Myocyte (in vitro differentiated cells): ENCODE measurements at regions not wholly inside any gene's neighbourhood (a gene's known extent, or its start where the extent isn't known, plus 50 kb on each side); places are given as distances from the start of the nearest gene placed in this dataset.
"Not testable (repeated sequence)": the region's sequence is repeated elsewhere in the genome, so short reads cannot be mapped to it uniquely, and the experiment has no call there.

ENCODE experiments used
- DNase-seq: peaks from one replicate; pipeline ENCODE4 v3.0.0-alpha.2; 2012; ENCODE audit warnings: low read depth

DNA sequence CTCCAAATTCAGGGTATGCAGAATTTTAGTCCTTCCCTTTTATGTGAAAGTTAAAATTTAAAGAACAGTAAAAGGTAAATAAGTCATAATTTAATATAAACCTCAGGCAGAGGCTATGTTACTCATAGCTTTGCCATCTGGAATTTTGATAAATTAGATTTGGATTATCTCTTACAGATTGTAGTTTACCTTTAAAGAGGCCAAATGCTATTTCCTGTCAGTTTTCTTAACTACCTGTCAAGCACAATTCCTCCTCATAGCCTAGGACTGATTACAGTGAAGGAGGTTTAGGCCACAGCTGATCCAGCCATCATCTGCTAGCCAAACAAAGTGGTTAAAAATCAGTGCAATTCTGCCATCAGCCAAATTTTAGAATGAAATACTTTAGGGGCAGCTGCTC, 128.1 kb downstream of the MFAP3L start:
- DNase-seq = peak; percentile 1

DNA sequence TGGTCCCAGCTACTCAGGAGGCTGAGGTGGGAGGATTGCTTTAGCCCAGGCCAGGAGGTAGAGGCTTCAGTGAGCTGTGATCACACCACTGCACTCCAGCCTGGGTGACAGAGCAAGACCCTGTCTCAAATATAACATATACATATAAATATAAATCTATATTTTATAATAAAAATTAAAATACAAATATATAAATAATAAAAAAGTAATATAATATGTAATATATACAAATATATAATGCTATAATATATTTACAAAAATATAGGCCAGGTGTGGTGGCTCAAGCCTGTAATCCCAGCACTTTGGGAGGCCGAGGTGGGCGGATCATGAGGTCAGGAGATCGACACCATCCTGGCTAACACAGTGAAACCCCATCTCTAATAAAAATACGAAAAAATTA, 131.4 kb downstream of the MFAP3L start:
- not testable (repeated sequence) for DNase-seq

DNA sequence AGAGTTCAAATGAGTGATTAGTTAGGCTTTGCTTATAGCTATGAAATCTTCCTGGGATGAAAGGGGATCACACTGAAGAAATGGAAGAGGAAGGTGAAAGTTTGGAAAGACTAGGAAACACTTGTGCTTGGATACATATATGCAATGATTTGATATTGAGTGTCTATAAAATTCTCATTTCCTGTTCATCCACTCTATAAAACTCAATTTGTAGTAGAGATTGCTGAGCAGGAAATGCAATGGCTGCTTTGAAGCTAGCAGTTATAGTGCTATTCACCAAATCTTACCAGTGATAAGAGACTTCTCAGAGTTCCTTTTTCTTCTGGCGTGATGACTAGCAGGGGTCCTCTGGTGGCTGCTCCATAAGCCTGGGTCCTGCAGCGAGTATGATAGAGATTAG, 128.1 kb upstream of the HPF1 start:
- DNase-seq = no peak

DNA sequence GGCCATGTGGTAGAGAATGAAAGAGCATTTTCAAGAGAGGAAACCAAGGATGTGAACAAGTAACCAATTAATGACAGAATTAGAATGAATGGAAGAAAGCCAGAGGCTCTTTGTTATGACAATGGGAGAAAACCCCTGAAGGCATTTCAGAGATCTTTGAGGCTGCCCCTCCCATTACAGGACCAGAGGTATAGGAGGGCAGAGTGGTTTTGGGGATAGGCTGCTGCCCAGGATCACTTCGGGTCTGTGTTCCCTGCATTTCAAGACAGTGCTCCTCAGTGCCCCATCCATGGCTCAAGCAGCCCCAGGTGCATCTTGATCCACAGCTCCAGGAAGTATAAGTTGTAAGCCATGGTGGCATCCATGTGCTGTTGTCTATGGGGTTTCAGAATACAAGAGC, 124.0 kb upstream of the HPF1 start:
- no peak for DNase-seq

DNA sequence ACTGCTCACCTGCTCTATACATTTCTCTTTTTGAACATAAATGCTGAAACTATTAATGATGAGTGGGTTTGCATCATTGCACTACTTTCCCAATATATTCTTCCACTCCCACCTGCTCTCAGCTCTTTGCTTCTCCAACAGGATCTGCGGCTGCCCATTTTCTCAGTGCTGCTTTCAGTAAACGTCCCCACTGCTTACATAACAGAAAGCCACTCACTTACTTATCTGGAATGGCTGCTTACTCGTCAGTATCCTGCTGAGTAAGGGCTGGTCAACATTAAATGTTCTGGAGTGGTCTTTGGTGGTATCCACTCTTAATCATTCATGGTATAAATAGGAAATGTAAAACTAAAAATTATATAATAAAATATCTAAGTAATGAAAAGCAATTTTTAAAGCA, 112.8 kb upstream of the HPF1 start:
- no peak for DNase-seq

DNA sequence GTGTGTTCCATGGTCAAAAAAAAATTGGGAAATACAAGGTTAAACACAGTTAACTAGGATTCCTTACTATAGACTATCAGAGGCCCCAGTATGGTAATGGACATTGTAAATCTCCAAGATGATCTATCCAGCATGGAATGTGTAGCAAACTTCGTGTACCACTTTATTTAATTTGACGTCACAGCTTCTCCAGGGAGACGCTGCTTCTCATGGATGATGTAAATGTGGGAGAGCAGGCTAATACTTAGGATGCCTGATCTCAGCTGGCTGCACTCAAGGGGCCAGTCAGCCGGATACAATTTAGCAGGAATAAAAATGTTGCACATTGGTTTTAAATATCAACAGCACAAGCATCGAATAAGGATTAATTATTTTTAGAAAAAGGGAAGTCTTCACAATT, 111.7 kb upstream of the HPF1 start:
- DNase-seq = no peak

DNA sequence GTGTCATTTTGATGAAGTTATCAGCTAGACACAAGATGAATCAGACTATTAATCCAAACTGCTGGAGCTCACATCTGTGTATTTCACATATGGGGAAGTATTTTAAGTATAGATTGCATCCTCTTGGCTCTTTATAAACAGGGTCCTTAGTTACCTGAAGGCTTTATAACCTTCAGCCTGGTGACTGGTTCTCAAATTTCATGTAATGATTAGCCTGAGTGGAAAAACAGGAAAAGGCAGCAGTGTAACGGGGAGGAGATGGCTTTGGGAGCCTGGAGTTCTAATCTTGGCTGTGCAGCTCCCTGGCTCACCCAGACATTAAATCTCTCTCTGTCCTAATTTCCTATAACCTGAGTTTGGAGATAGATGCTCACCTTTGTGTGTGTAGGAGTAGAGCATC, 103.8 kb upstream of the HPF1 start:
- no peak for DNase-seq

DNA sequence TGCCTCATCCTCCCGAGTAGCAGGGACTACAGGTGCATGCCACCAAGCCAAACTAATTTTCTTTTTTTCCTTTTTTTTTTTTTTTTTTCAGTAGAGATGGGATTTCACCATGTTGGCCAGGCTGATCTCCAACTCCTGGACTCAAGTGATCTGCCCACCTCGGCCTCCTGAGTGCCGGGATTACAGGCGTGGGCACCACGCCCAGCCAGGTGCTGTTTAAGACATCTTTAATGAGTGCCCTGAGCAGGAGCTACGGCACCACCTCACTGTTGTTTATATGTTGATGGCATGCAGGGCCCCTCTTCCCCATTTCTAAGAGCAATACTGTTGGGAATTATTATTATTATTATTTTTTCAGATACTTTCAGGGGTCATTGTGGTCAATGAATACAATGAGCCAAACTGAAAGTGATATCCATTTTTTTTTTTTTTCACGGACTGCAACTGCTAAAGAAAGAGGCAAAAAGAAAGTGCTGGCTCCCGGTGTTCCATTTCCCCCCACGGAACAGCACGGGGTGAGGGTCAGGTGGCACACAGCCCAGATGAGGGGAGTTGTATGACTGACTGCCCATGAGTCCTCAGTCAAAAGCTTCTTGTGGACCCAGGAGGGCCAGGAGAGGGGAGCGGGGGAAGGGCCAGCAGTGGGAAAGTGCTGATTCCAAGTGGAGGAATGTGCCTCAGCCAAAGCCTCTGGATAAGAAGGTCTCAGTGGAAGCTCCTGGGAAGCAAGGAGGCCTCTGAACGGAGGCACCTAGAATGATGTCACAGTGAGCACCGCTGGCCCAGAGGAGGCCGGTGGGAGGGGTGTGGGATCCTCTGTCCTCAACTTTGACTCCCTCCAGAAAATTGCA, 101.8 kb upstream of the HPF1 start:
- DNase-seq = no peak

DNA sequence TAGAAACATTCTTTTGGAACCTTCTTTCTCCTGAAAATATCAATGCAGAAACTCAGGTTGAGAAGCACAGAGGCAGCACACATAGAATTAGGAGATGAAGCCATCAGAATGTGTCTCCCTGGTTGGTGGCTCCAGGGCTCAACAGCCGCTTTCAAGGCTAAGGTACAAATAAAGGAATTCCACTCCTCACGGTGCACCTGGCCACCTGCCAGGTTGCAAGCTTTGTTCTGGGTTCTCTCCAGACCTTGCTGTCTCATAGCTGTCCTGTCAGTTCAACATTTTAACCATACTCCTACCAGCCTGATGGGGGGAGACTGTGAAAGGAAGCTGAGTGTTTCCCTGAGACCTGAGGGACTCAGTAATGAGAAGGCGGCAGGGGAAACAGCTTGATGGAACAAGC, 96.3 kb upstream of the HPF1 start:
- DNase-seq = no peak

DNA sequence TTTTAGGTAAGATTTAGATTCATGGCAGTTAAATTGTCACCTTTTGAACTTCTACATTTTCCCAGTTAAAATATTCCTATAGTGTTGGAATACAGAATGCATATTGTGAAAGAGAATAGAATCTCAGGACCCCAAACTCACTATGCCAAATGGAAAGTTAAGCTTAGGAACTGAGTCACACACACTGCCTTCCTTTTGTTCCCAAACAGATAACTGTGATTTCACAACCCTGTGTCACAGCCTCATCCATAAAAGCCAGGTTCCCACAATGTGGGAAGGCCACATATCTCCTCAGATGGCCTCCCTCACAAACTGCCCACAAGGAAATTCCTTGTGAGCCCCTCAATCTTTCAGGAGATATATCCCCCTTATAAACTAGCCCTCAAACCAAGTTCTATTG, 94.7 kb upstream of the HPF1 start:
- DNase-seq = peak; percentile 12

DNA sequence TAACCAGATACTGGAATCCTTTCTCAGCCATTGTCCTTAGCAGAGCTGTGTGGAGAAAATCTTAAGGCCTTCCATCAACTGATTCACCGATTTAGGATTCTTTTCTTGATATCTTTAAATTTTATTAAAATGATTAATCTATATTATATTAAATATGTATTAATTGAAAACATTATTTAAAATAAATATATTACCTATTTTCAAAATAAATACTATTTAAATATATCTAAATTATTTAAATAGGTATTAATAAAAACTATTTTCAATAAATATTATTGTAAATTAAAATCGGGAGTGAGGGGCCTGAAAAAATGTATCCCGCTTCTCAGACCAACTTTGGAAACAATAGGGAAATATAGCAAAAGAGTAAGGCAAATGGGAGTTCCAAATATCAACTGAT, 94.0 kb upstream of the HPF1 start:
- DNase-seq = no peak

DNA sequence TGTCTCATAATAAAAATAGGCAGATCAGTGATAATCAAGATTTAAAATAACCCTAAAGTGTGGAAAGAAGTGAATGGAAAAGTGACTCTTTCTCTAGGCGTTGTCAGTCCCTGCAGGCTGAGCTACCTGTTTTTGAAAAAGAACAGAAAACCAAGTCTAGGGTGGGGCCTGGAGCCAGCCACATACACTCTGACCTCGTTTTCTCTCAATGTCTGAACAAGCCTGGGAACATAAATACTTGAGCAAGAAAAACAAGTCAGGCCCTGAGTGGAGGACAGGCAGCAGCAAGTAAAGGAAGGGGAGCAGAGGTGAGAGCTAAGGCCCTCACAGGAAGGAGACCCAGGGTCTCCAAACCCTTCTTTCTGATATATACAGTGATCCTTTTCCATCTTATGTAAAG, 91.7 kb upstream of the HPF1 start:
- DNase-seq = no peak

DNA sequence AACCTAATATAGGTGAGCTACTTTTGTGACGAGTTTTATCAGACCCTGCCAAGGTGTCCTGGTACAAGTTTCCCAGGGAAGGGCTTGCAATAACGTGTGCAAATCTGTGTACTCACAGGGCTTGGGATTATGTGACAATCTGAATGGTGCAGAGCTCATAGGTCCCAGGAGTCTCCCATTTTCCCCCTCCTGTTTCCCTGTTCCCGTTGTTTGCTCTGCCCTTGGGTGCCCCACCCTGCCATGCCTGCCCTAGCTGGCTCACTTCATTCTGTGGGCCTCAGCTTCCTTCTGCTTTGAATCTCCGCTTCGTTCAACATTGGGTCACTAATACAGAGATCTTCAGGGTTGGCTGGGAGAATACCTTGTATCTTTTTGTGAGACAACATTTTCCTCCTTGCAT, 90.3 kb upstream of the HPF1 start:
- no peak for DNase-seq

DNA sequence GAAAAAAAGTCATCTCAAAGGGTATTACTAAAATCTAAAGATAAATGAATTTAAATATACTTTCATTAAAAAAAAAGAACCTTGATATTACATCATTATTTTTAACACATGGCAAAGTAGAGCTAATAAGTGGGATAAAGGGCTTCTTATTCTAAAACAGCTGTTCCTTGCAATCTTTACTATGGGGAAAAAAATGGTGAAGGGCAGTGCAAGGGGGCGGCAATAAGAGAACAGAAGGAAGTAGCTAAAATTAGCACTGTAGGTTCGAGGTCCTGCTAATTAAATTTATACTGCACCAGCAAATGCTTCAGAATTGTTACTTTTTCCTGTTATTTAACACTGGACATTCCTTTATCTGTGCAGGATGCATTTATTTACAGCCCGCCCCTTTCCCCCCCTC, 89.4 kb upstream of the HPF1 start:
- no peak for DNase-seq

DNA sequence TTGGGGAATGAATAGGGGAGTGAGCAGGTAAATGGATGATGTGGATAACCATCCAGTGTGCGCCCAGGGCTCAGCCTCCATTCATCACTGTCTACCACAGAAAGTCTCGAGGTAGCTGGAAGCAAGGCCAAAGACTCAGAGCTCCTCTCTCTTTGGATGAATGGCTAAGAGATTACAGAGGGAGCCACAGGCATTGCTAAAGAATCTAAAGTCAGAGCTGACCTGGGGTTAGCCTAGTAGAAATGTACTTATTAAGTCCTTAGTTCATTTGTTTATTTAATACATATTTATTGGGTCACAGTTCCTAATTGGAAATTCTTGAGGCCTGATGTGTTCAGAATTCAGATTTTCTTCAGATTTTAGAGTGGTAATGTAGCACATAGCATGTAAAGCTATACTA, 88.7 kb upstream of the HPF1 start:
- no peak for DNase-seq

DNA sequence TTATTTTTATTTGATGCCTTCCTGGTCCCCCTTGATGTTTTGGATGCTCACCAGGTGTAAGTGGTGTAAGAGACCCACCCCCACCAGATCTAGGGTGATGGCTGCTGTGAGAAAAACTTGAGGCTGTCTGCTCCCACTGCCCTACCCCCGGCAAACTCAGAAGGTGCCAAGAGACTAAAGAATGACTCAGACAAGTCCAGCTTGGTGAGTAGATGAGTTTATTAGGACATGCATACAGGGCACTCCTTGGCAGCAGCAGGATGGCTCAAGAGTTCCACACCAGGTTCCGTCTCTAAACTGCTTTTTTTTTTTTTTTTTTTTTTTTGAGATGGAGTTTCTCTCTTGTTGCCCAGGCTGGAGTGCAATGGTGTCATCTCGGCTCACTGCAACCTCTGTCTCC, 84.0 kb upstream of the HPF1 start:
- DNase-seq = no peak

DNA sequence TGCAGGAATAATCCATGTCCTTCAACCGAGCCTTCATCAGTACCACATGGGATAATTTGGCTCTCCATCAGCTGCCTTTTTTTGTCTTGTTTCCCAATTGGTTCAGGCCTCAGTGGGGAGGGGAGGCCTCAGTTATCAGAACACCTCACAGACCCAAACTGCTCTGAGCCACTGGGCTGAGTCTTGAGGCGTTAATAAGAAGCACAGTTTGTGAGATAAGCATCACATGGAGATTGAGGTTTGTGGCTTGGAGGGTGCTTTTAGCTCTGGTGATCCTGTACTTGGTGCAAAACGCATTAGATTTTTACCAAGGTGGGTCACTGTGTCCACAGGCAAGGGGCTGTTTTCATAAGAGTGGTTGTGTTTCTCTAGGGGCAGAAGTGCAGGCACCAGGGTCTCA, 82.8 kb upstream of the HPF1 start:
- DNase-seq = no peak

DNA sequence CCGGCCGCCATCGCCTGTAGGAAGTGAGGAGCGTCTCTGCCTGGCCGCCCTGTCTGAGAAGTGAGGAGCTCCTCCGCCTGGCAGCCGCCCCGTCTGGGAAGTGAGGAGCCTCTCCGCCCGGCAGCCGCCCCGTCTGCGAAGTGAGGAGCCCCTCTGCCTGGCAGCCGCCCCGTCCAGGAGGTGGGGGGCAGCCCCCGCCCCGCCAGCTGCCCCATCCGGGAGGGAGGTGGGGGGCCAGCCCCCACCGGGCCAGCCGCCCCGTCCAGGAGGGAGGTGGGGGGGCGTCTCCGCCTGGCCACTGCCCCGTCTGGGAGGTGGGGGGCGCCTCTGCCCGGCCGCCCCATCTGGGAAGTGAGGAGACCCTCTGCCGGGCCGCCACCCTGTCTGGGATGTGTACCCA, 70.6 kb upstream of the HPF1 start:
- DNase-seq = not testable (repeated sequence)

DNA sequence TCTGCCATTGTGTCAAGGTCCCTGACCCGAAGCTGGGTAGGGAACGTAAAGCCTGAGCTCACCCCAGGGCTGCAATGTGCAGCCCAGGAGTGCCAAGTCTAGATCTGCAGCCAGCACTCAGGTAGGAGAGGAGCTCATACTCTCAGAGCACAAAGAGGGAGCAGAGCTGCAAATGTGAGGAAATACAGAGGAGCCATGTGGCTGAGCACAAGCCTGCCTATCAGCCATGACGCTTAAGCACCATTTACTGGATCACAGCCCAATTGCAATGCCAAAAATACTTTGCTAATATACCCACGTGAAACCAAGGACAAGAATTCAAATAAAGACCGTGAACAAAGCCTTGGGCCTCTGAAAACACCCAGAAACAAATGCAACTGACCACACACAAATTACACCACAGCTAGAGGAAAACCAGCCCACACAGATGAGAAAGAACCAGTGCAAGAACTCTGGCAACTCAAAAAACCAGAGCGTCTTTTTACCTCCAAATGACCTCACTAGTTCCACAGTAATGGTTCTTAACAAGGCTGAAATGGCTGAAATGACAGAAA, 69.0 kb upstream of the HPF1 start:
- DNase-seq = peak; percentile 50

DNA sequence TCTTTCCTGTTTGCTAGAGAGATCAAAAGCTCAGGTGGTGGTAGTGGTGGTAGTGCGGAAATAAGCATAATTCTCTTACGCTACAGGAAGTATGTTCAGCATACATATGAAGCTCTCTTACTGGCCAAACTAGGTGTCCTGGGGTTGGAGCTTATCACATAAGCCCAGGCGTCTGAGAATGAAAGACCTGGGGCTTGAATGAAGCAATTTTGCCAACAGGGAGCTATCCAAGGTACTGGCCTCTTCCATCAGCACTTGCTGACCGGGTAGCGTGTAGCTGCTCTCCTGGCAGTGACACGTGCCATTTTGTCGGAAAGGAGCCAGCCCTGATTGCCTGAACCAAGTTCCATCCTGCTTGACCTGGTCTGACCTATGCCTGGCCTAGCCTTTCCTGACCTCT, 65.9 kb upstream of the HPF1 start:
- peak; percentile 85 for DNase-seq

DNA sequence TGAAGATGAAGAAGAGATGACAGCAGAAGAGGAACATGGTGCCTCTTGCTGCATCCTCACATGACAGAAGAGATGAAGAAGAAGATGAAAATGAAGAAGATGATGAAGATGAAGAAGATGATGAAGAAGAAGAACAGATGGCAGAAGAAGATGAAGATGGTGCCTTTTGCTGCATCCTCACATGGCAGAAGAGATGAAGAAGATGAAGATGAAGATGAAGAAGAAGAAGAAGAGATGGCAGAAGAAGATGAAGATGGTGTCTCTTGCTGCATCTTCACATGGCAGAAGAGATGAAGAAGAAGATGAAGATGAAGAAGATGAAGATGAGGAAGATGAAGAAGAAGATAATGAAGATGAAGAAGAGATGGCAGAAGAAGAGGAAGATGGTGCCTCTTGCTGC, 63.7 kb upstream of the HPF1 start:
- no peak for DNase-seq

DNA sequence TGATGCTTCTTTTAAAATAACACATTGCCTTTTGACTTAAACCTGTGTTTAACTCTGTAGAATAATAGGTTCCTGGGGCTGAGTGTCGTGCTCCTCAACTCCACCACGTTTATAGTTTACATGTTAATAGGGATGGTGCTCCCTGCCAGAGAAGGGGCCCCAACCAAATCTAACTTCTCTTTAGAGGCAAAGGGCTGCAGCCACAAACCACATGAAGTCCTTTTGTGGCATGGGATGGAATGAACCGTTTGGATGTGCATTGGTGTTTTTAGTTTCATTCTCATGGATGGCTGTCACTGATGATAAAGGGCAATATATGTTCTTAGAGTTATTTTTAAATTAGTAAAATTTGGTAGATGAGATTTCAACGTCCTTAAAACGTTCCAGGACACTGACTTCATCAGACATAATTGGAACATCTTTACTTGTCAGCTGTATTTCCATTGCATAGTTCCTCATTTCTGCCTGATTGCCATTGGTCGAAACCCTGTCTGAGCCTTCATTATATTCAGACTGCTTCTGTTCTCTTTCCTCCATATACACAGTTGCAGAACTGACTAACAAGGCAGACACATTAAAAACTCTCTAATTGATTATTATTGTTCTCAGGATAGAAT, 60.4 kb upstream of the HPF1 start:
- peak; percentile 35 for DNase-seq

DNA sequence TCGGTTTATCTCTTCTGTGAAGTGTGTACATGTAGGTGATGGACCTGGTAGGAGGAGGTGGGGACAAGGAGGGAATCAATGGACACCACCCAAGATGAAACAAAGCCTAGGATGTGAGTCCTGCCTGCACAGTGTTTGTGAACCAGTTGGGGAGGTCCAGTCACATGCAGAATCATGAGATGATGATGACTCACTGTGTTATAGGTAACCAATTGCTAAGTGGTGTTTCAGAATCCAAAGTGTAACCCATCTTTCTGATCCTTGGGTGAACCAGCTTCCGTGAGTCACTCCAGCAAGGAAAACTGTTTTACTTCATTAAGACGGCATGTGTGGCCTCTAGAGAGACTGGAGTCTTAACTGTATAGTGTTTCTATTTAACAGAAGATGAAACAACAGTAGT, 57.9 kb upstream of the HPF1 start:
- no peak for DNase-seq
